Ascending aorta (tissue), 2 donors: ENCODE measurements at regions not wholly inside any gene's neighbourhood (a gene's known extent, or its start where the extent isn't known, plus 50 kb on each side); places are given as distances from the start of the nearest gene placed in this dataset.
A peak's percentile ranks its signal among the peaks of the same experiment; 100 is the strongest.

ENCODE experiments used
- DNase-seq, 2 donors: peaks; one replicate each; pipeline ENCODE4 v3.0.0-alpha.2; 2019; ENCODE audit warnings: low spot score in 2 of 2
- H3K27ac ChIP-seq, 2 donors: fragments of 200-600 bp; sonication (generic); one replicate each; pipeline ENCODE4 v1.5.1; 2016 to 2017; ENCODE audit warnings: mild to moderate bottlenecking in 1 of 2
- H3K27me3 ChIP-seq: fragments of 200-600 bp; sonication (generic); one replicate; pipeline ENCODE4 v1.5.1; 2017
- H3K36me3 ChIP-seq, 2 donors: fragments of 200-600 bp; sonication (generic); one replicate each; pipeline ENCODE4 v1.5.1; 2016
- H3K4me1 ChIP-seq, 2 donors: fragments of 200-600 bp; sonication (generic); one replicate each; pipeline ENCODE4 v1.5.1; 2016 to 2017; ENCODE audit warnings: mild to moderate bottlenecking in 1 of 2
- H3K4me3 ChIP-seq, 2 donors: fragments of 200-600 bp; sonication (generic); one replicate each; pipeline ENCODE4 v1.5.1; 2016 to 2017; ENCODE audit warnings: mild to moderate bottlenecking in 1 of 2
- H3K9me3 ChIP-seq, 2 donors: fragments of 200-600 bp; sonication (generic); one replicate each; pipeline ENCODE4 v1.5.1; 2016
- CTCF ChIP-seq, 3 experiments: fragments of 200-600 bp in 2 of 3; fragments of 450-650 bp in 1 of 3; sonication (generic) in 2 of 3; IDR thresholded peaks; one replicate each; pipeline ENCODE4 v1.5.1; 2016 to 2019; ENCODE audit warnings: antibody characterized with exemption in 3 of 3, mild to moderate bottlenecking in 1 of 3, moderate library complexity in 1 of 3
- intact Hi-C: fragments of 100-400 bp; cut with DNase I; formaldehyde crosslinking; loops from one replicate; pipeline ENCODE4 v1.15.1; 2023

DNA sequence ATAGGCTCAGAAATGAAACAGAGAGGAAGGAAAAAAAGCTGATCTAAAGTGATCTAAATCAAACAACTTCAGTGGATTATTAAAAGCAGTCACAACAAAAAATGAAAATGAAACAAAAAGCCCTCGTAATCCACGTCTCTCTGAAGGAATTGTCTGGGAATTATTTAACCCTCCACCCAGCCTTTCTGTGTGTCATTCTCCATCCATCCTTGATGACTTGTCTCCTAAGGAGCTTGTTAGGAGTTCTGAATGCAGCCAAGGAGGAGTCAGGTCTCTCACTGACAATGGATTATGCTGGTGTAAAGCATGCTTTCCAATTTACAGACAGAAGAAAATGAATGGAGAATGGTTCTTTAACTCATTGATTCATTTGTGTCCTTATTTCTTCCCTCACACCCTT lies 359.3 kb upstream of the RUNX1 start:
- no peaks in the 10 kb centered on the region for H3K27me3 ChIP-seq
- no peak for TF ChIP-seq CTCF (IDR thresholded peaks at IDR 0.05)
- peak overlapping the region; percentile 7 to 14 for H3K4me3 ChIP-seq
- DNase-seq, result no peak
- no peak overlapping the region for H3K27ac ChIP-seq
- intact Hi-C loops, result loop anchor here (10.0 kb wide), 1 partner anchor 354 kb away; no protein-coding TSS in a partner anchor
- H3K36me3 ChIP-seq, result no peaks in the 10 kb centered on the region
- no peaks in the 10 kb centered on the region for H3K9me3 ChIP-seq
- no peaks in the 10 kb centered on the region for H3K4me1 ChIP-seq

DNA sequence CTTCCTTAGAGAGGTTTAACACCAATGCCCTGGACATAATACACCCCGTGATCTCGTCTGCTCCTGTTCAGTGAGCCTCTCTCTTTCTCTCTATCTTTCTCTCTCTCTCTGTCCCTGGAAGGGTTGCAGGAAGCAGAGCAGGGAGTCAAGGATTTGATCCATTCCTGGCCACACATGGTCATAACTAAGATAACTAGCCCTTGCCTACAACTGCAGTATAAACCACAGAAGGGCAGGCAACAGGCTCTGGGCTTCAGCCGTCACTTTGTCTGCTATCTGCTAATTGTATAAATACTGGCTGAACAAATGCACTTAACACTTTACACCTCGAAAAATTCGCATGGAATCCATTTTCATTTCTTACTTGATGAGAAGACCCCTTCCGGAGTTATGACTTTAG lies 357.5 kb upstream of the RUNX1 start:
- no peak for DNase-seq
- Histone ChIP-seq H3K27ac (no peak overlapping the region), H3K27me3 (no peaks in the 10 kb centered on the region), H3K36me3 (no peaks in the 10 kb centered on the region), H3K4me1 (no peaks in the 10 kb centered on the region), H3K9me3 (no peaks in the 10 kb centered on the region), H3K4me3 (no peak overlapping the region)
- intact Hi-C loops, result loop anchor here (10.0 kb wide), 1 partner anchor 352 kb away; no protein-coding TSS in a partner anchor
- no peak for TF ChIP-seq CTCF (IDR thresholded peaks at IDR 0.05)

DNA sequence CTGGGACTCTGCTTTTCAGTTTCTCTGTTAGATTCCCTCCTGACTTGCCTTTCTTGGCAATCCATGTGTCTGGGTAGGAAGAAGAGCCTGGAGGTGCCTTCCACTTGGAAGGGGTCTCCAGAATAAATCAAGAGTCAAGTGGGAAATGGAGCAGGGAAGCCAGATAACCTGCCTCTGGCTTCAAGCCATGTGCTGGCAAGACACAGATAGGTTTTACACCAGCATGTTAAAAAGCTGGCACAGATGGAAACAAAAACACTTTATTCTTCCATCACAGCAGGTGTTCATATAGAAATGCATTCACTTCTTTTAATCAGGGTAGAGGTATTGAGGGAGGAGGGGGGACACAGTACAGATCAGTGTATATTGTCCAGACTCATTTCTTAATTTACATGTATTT lies 356.9 kb upstream of the RUNX1 start:
- Histone ChIP-seq H3K4me1 (no peaks in the 10 kb centered on the region), H3K27ac (no peak overlapping the region), H3K4me3 (no peak overlapping the region), H3K27me3 (no peaks in the 10 kb centered on the region), H3K36me3 (no peaks in the 10 kb centered on the region), H3K9me3 (no peaks in the 10 kb centered on the region)
- no peak for DNase-seq
- intact Hi-C loops, result loop anchor here (10.0 kb wide), 1 partner anchor 351 kb away; no protein-coding TSS in a partner anchor
- TF ChIP-seq CTCF (IDR thresholded peaks at IDR 0.05), result no peak

DNA sequence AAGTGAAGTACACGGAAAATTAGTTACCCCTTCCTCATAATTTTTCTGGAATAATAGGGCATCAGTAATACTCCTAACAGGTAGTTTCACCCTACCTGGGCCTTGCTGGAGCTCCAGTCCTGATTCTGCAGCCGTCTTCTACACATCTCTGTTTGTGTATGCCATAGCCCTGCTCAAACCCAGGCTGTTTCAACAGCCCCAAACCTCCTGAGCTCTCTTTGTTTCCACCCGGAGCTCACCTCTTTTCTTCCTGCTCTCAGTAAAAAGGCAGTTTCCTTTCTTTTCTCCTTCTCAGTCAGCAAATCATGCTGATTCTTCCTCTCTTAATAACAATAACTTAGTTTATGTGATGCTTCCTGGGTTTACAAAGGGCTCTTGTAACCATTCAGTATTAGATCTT lies 355.1 kb upstream of the RUNX1 start:
- no peak overlapping the region for H3K4me3 ChIP-seq
- DNase-seq, result no peak
- no peak overlapping the region for H3K27ac ChIP-seq
- H3K4me1 ChIP-seq, result no peaks in the 10 kb centered on the region
- no peaks in the 10 kb centered on the region for H3K27me3 ChIP-seq
- no peak for TF ChIP-seq CTCF (IDR thresholded peaks at IDR 0.05)
- intact Hi-C loops, result loop anchor here (10.0 kb wide), 1 partner anchor 349 kb away; no protein-coding TSS in a partner anchor
- H3K36me3 ChIP-seq, result no peaks in the 10 kb centered on the region
- no peaks in the 10 kb centered on the region for H3K9me3 ChIP-seq

DNA sequence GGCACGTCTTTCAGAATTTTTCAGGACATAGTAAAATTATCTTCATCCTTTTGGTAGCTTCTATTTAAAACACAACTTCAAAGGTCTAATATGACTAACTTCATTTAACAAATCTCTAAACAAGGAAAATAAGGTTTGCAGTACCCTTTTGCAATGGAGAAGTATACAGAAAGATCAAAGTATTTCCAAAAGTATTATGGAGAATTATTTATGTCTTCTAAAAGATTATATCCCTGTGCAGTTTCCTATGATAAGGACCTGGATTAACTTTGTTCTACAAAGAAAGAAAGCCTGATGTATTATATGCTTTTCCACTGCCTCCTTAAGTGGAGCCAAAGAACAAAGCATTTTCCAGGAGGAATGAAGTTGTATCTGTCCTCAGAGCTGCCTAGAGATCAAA lies 353.0 kb upstream of the RUNX1 start:
- no peaks in the 10 kb centered on the region for H3K27me3 ChIP-seq
- H3K4me3 ChIP-seq, result no peak overlapping the region
- intact Hi-C loops, result loop anchor here (2.0 to 10.0 kb wide), 2 partner anchors 347 to 655 kb away; no protein-coding TSS in a partner anchor
- H3K27ac ChIP-seq, result no peak overlapping the region
- DNase-seq, result no peak
- no peaks in the 10 kb centered on the region for H3K9me3 ChIP-seq
- no peaks in the 10 kb centered on the region for H3K36me3 ChIP-seq
- no peaks in the 10 kb centered on the region for H3K4me1 ChIP-seq
- no peak for TF ChIP-seq CTCF (IDR thresholded peaks at IDR 0.05)

DNA sequence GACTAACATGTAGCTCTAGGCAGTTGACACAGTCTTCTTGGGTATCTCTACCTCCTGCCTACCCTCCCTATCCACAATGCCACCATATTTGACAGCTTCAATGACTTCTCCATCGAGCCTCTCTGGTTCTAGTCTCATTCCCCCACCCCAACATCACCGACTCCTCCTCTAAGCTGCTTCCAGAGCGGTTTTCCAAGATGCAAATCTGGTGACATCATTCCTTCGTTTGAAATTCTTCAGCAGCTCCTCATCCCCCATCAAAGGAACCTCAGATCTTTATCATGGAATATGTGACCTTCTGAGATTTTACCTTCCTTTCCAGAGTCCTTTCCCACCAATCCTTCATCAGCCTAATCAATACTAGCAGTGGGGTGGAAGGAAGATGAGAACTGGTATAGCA lies 352.4 kb upstream of the RUNX1 start:
- no peak for DNase-seq
- no peak for TF ChIP-seq CTCF (IDR thresholded peaks at IDR 0.05)
- no peak overlapping the region for H3K27ac ChIP-seq
- no peaks in the 10 kb centered on the region for H3K9me3 ChIP-seq
- H3K4me3 ChIP-seq, result no peak overlapping the region
- intact Hi-C loops, result loop anchor here (10.0 kb wide), 1 partner anchor 347 kb away; no protein-coding TSS in a partner anchor
- no peaks in the 10 kb centered on the region for H3K4me1 ChIP-seq
- no peaks in the 10 kb centered on the region for H3K36me3 ChIP-seq
- no peaks in the 10 kb centered on the region for H3K27me3 ChIP-seq
